Hepatocyte (in vitro differentiated cells): ENCODE measurements at regions not wholly inside any gene's neighbourhood (a gene's known extent, or its start where the extent isn't known, plus 50 kb on each side); places are given as distances from the start of the nearest gene placed in this dataset.

Experiments used
- DNase-seq: peaks from one replicate; pipeline ENCODE4 v3.0.0-alpha.2; 2016; ENCODE audit warnings: low spot score
- H2AFZ ChIP-seq: fragments of 200-600 bp; sonication (generic); 2 replicates; pipeline ENCODE4 v1.6.0; 2016; ENCODE audit warnings: antibody characterized with exemption, mild to moderate bottlenecking
- H3K27ac ChIP-seq: fragments of 200-600 bp; sonication (generic); 2 replicates; pipeline ENCODE4 v1.5.1; 2016; ENCODE audit warnings: mild to moderate bottlenecking
- H3K27me3 ChIP-seq: fragments of 200-600 bp; sonication (generic); 2 replicates; pipeline ENCODE4 v1.6.1; 2016
- H3K36me3 ChIP-seq: fragments of 200-600 bp; sonication (generic); replicated peaks from 2 replicates; pipeline ENCODE4 v1.5.1; 2016; ENCODE audit warnings: low read depth; ENCODE audit not compliant: insufficient read depth
- H3K4me1 ChIP-seq: fragments of 200-600 bp; sonication (generic); 2 replicates; pipeline ENCODE4 v1.5.1; 2016; ENCODE audit warnings: mild to moderate bottlenecking, moderate library complexity; ENCODE audit not compliant: insufficient read depth
- H3K4me2 ChIP-seq: fragments of 200-600 bp; sonication (generic); 2 replicates; pipeline ENCODE4 v1.6.0; 2016
- H3K4me3 ChIP-seq: fragments of 200-600 bp; sonication (generic); 2 replicates; pipeline ENCODE4 v1.5.1; 2016; ENCODE audit warnings: mild to moderate bottlenecking
- H3K79me2 ChIP-seq: fragments of 200-600 bp; sonication (generic); 2 replicates; pipeline ENCODE4 v1.6.0; 2017; ENCODE audit warnings: mild to moderate bottlenecking
- H3K9me2 ChIP-seq: fragments of 200-600 bp; sonication (generic); replicated peaks from 2 replicates; pipeline ENCODE4 v1.6.0; 2017; ENCODE audit warnings: mild to moderate bottlenecking; ENCODE audit not compliant: insufficient read depth
- H3K9me3 ChIP-seq: fragments of 200-600 bp; sonication (generic); 2 replicates; pipeline ENCODE4 v1.5.1; 2016; ENCODE audit warnings: low read depth, mild to moderate bottlenecking
- H4K20me1 ChIP-seq: fragments of 200-600 bp; sonication (generic); 2 replicates; pipeline ENCODE4 v1.6.0; 2016; ENCODE audit warnings: mild to moderate bottlenecking; ENCODE audit not compliant: insufficient read depth, poor library complexity, severe bottlenecking
- EZH2 ChIP-seq: fragments of 200-600 bp; sonication (generic); IDR thresholded peaks from 2 replicates; pipeline ENCODE4 v1.6.1; 2016; ENCODE audit warnings: antibody characterized with exemption, mild to moderate bottlenecking, borderline replicate concordance
- EZH2phosphoT487 ChIP-seq: fragments of 200-600 bp; sonication (generic); IDR thresholded peaks from one replicate; pipeline ENCODE4 v1.6.1; 2018; ENCODE audit warnings: antibody characterized with exemption, mild to moderate bottlenecking, low read depth, moderate library complexity; ENCODE audit not compliant: unreplicated experiment, severe bottlenecking
- WGBS: methylation state at CpG from one replicate; pipeline ENCODE4 v1.1.6; 2016; ENCODE audit warnings: low lambda C conversion rate; ENCODE audit errors: missing lambda C conversion rate; 5-methylcytosine and 5-hydroxymethylcytosine counted together
- TF ChIP-seq, protein P1 (sequence below): fragments of 200-600 bp; sonication (generic); IDR thresholded peaks from 2 replicates; pipeline ENCODE4 v1.5.1; 2016; ENCODE audit warnings: antibody characterized with exemption, mild to moderate bottlenecking; ENCODE audit not compliant: poor library complexity

- no peaks in the 10 kb centered on the region for H4K20me1 ChIP-seq
- no peaks in the 10 kb centered on the region for H3K4me1 ChIP-seq
- H3K36me3 ChIP-seq, result no peaks in the 10 kb centered on the region
- no peak overlapping the region for H2AFZ ChIP-seq
- H3K9me2 ChIP-seq, result no peaks in the 10 kb centered on the region
- WGBS, result 33% methylated on average over 1 of the region's 1 CpG
- no peaks in the 10 kb centered on the region for H3K9me3 ChIP-seq
- H3K27ac ChIP-seq, result no peak overlapping the region
- no peaks in the 10 kb centered on the region for H3K79me2 ChIP-seq
- no peaks in the 10 kb centered on the region for H3K27me3 ChIP-seq
- TF ChIP-seq, protein P1, sequence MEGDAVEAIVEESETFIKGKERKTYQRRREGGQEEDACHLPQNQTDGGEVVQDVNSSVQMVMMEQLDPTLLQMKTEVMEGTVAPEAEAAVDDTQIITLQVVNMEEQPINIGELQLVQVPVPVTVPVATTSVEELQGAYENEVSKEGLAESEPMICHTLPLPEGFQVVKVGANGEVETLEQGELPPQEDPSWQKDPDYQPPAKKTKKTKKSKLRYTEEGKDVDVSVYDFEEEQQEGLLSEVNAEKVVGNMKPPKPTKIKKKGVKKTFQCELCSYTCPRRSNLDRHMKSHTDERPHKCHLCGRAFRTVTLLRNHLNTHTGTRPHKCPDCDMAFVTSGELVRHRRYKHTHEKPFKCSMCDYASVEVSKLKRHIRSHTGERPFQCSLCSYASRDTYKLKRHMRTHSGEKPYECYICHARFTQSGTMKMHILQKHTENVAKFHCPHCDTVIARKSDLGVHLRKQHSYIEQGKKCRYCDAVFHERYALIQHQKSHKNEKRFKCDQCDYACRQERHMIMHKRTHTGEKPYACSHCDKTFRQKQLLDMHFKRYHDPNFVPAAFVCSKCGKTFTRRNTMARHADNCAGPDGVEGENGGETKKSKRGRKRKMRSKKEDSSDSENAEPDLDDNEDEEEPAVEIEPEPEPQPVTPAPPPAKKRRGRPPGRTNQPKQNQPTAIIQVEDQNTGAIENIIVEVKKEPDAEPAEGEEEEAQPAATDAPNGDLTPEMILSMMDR, result no peak
- TF ChIP-seq EZH2phosphoT487, result no peak
- no peak for TF ChIP-seq EZH2
- H3K4me3 ChIP-seq, result no peak overlapping the region
- DNase-seq, result no peak
- no peak overlapping the region for H3K4me2 ChIP-seq
Observed at GRCh38 chr9:117907420-117907819, 203.2 kb downstream of the TLR4 start.

DNA sequence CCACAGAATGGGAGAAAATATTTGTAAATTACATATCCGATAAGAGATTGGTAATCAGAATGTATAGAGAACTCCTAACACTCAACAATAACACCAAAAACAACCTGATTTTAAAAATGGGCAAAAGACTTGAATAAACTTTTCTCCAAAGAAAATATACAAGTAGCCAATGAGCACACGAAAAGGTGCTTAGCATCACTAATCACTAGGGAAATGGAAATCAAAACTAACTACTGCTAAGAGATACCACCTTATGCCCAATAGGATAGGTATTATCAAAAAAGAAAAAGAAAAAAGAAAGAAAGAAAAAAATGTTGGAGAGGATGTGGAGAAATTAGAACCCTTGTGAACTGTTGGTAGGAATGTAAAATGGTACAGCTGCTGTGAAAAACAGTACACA, 212.1 kb downstream of the TLR4 start:
- Histone ChIP-seq H4K20me1 (no peaks in the 10 kb centered on the region), H3K27me3 (no peaks in the 10 kb centered on the region), H3K27ac (no peak overlapping the region), H3K4me2 (no peak overlapping the region), H3K4me3 (no peak overlapping the region), H3K4me1 (no peaks in the 10 kb centered on the region), H3K9me3 (no peaks in the 10 kb centered on the region), H3K79me2 (no peaks in the 10 kb centered on the region), H3K36me3 (no peaks in the 10 kb centered on the region), H3K9me2 (no peaks in the 10 kb centered on the region), H2AFZ (no peak overlapping the region)
- DNase-seq, result no peak
- 73% methylated on average over 2 of the region's 2 CpGs for WGBS
- TF ChIP-seq, protein P1, result no peak
- TF ChIP-seq EZH2 (no peak), EZH2phosphoT487 (no peak)

- TF ChIP-seq, protein P1, result no peak
- TF ChIP-seq EZH2phosphoT487 (no peak), EZH2 (no peak)
- H3K4me1 ChIP-seq, result no peaks in the 10 kb centered on the region
- no peaks in the 10 kb centered on the region for H3K36me3 ChIP-seq
- no peaks in the 10 kb centered on the region for H3K9me2 ChIP-seq
- no peaks in the 10 kb centered on the region for H3K79me2 ChIP-seq
- H3K27me3 ChIP-seq, result no peaks in the 10 kb centered on the region
- H4K20me1 ChIP-seq, result no peaks in the 10 kb centered on the region
- DNase-seq, result no peak
- H3K4me3 ChIP-seq, result no peak overlapping the region
- no peaks in the 10 kb centered on the region for H3K9me3 ChIP-seq
- H2AFZ ChIP-seq, result no peak overlapping the region
- 62% methylated on average over 6 of the region's 6 CpGs for WGBS
- no peak overlapping the region for H3K27ac ChIP-seq
- no peak overlapping the region for H3K4me2 ChIP-seq
Observed at GRCh38 chr9:117917873-117918272, 213.7 kb downstream of the TLR4 start.

GRCh38 chr9:117919538-117919937, 215.3 kb downstream of the TLR4 start:
- no peaks in the 10 kb centered on the region for H3K9me3 ChIP-seq
- no peaks in the 10 kb centered on the region for H3K4me1 ChIP-seq
- DNase-seq, result no peak
- H4K20me1 ChIP-seq, result no peaks in the 10 kb centered on the region
- H3K4me2 ChIP-seq, result no peak overlapping the region
- no peaks in the 10 kb centered on the region for H3K9me2 ChIP-seq
- H3K27me3 ChIP-seq, result no peaks in the 10 kb centered on the region
- 61% methylated on average over 3 of the region's 3 CpGs for WGBS
- H3K4me3 ChIP-seq, result no peak overlapping the region
- H2AFZ ChIP-seq, result no peak overlapping the region
- TF ChIP-seq, protein P1, result no peak
- TF ChIP-seq EZH2 (no peak), EZH2phosphoT487 (no peak)
- H3K36me3 ChIP-seq, result no peaks in the 10 kb centered on the region
- no peak overlapping the region for H3K27ac ChIP-seq
- no peaks in the 10 kb centered on the region for H3K79me2 ChIP-seq
